Colonic mucosa (tissue), 4 donors: ENCODE measurements at regions not wholly inside any gene's neighbourhood (a gene's known extent, or its start where the extent isn't known, plus 50 kb on each side); places are given as distances from the start of the nearest gene placed in this dataset.

ENCODE experiments used
- DNase-seq: peaks from one replicate; pipeline ENCODE4 v3.0.0-alpha.2; 2020
- H3K27ac ChIP-seq: fragments of 200-600 bp; one replicate; pipeline ENCODE4 v1.8.0; 2021
- H3K27me3 ChIP-seq: fragments of 200-600 bp; one replicate; pipeline ENCODE4 v1.8.0; 2021
- H3K36me3 ChIP-seq: fragments of 200-600 bp; one replicate; pipeline ENCODE4 v1.8.0; 2021
- H3K4me1 ChIP-seq: fragments of 200-600 bp; one replicate; pipeline ENCODE4 v1.8.0; 2021; ENCODE audit warnings: mild to moderate bottlenecking
- H3K4me3 ChIP-seq: fragments of 200-600 bp; one replicate; pipeline ENCODE4 v1.8.0; 2021
- H3K9ac ChIP-seq, 2 donors: one replicate each; pipeline ENCODE4 v1.7.0; 2013; ENCODE audit warnings: control low read depth in 2 of 2, low read depth in 2 of 2, low read length in 2 of 2
- H3K9me3 ChIP-seq: fragments of 200-600 bp; one replicate; pipeline ENCODE4 v1.8.0; 2021
- CTCF ChIP-seq: fragments of 200-600 bp; IDR thresholded peaks from one replicate; pipeline ENCODE4 v1.8.0; 2022; ENCODE audit warnings: antibody characterized with exemption, mild to moderate bottlenecking
- intact Hi-C: fragments of 100-400 bp; cut with DNase I; formaldehyde crosslinking; loops from one replicate; pipeline ENCODE4 v1.14.1; 2022
- donor health status: healthy.
- donor health status: DM: no; HTN: no; CAD: no.
- donor health status: DM: no; HTN: no; CAD: no.

DNA sequence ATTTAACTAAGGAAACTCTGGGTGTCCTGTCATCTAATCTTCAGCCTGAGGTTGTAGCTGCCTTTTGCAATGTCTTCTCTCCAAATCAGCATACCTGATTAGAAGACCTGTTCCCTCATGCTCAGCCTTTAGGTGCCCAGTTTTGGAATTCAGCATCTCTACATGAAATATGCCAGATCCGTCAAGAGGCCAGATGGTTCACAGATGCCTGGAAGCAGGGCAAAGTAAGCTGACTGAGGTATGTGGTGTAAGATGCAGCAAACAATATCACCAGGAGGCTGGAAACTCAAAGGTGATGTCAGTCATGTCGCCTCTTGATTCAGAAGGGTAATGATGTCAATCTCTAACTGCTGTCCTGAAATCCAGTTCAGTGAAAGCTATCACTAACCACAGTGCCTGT, 324.4 kb downstream of the PRELID2 start:
- Histone ChIP-seq H3K4me3 (no peak overlapping the region), H3K4me1 (no peaks in the 10 kb centered on the region), H3K27me3 (no peaks in the 10 kb centered on the region), H3K36me3 (no peaks in the 10 kb centered on the region), H3K9me3 (no peaks in the 10 kb centered on the region), H3K9ac (no peak overlapping the region), H3K27ac (no peak overlapping the region)
- intact Hi-C loops = no loop called here
- no peak for DNase-seq
- TF ChIP-seq CTCF = no peak

- Histone ChIP-seq H3K36me3 (no peaks in the 10 kb centered on the region), H3K4me1 (no peaks in the 10 kb centered on the region), H3K27ac (no peak overlapping the region), H3K9ac (no peak overlapping the region), H3K27me3 (no peaks in the 10 kb centered on the region), H3K4me3 (no peak overlapping the region), H3K9me3 (no peaks in the 10 kb centered on the region)
- TF ChIP-seq CTCF = no peak
- intact Hi-C loops = no loop called here
- DNase-seq = no peak
Observed at GRCh38 chr5:145510324-145510723, 324.8 kb downstream of the PRELID2 start.

GRCh38 chr5:145509336-145510136, 325.6 kb downstream of the PRELID2 start:
- no peaks in the 10 kb centered on the region for H3K36me3 ChIP-seq
- no peak overlapping the region for H3K4me3 ChIP-seq
- H3K4me1 ChIP-seq = no peaks in the 10 kb centered on the region
- intact Hi-C loops = no loop called here
- no peaks in the 10 kb centered on the region for H3K9me3 ChIP-seq
- no peaks in the 10 kb centered on the region for H3K27me3 ChIP-seq
- DNase-seq = no peak
- H3K9ac ChIP-seq = no peak overlapping the region
- no peak for TF ChIP-seq CTCF
- no peak overlapping the region for H3K27ac ChIP-seq

GRCh38 chr5:145506185-145506850, 328.8 kb downstream of the PRELID2 start:
- TF ChIP-seq CTCF = no peak
- Histone ChIP-seq H3K27ac (no peak overlapping the region), H3K36me3 (no peaks in the 10 kb centered on the region), H3K9ac (no peak overlapping the region), H3K9me3 (no peaks in the 10 kb centered on the region), H3K4me3 (no peak overlapping the region), H3K27me3 (no peaks in the 10 kb centered on the region), H3K4me1 (no peaks in the 10 kb centered on the region)
- no peak for DNase-seq
- intact Hi-C loops = no loop called here

GRCh38 chr5:145502906-145503305, 332.2 kb downstream of the PRELID2 start:
- H3K27me3 ChIP-seq = no peaks in the 10 kb centered on the region
- no peaks in the 10 kb centered on the region for H3K36me3 ChIP-seq
- H3K27ac ChIP-seq = no peak overlapping the region
- no peaks in the 10 kb centered on the region for H3K4me1 ChIP-seq
- no peak for DNase-seq
- no peaks in the 10 kb centered on the region for H3K9me3 ChIP-seq
- H3K4me3 ChIP-seq = no peak overlapping the region
- intact Hi-C loops = no loop called here
- H3K9ac ChIP-seq = no peak overlapping the region
- no peak for TF ChIP-seq CTCF
